ENCODE measurements at regions not wholly inside any gene's neighbourhood (a gene's known extent, or its start where the extent isn't known, plus 50 kb on each side); places are given as distances from the start of the nearest gene placed in this dataset.
A peak's percentile ranks its signal among the peaks of the same experiment; 100 is the strongest.

DNA sequence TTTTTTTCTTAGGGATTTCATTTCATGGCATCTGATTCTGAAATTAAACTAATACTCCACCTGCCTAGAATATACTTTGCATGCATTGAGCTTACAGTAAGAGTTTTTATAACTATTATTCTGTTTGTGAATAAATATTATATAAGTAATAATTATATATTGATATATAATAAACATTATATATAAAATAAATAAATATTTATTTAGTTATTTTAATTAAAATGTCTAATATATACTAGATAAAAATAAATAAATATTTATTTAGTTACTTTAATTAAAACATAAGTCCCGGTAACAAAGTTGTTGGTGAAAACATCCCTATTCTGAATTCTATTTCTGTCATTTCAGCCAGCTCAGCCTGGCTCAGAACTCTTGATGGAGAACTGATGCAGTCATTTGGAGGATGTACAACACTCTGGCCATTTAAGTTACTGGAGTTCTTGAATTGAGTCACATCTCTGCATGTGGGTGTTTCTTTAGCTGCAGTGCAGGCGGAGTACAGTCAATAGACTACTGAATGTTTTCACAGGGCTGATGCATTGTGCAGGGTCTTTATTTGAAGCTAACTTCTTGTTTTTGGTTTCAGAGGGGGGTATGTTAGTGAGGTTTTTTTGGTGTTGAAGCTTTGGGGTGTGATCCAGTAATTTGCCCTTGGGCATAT lies 508.9 kb upstream of the ADGRB3 start:
- H3K18ac ChIP-seq (ENCODE audit: extremely low read depth, low read length), result no peak overlapping the region
- no peak overlapping the region for H3K27ac ChIP-seq (ENCODE audit: low read depth, low read length)
- TF ChIP-seq YY1 (IDR thresholded peaks at IDR 0.05; ENCODE audit: low read depth, low read length), result no peak
- no peak for TF ChIP-seq BACH1 (IDR thresholded peaks at IDR 0.05; ENCODE audit: low read length)
- no peak for TF ChIP-seq TAF1 (IDR thresholded peaks at IDR 0.05; ENCODE audit: low read depth, low read length)
- TF ChIP-seq SP1 (IDR thresholded peaks at IDR 0.05; ENCODE audit: low read depth, low read length), result no peak
- TF ChIP-seq SAP30 (IDR thresholded peaks at IDR 0.05; ENCODE audit: insufficient read depth, insufficient replicate concordance, low read length), result no peak
- no peak for TF ChIP-seq SRF (IDR thresholded peaks at IDR 0.05; ENCODE audit: low read depth, low read length)
- TF ChIP-seq RXRA (IDR thresholded peaks at IDR 0.05; ENCODE audit: insufficient read depth, low read depth, low read length), result no peak
- no peak for TF ChIP-seq RBBP5 (IDR thresholded peaks at IDR 0.05; ENCODE audit: borderline replicate concordance, low read depth, low read length)
- TF ChIP-seq PHF8 (conservative IDR thresholded peaks at IDR 0.05; ENCODE audit: low read depth, low read length), result no peak
- no peak for TF ChIP-seq SIRT6 (IDR thresholded peaks at IDR 0.05; ENCODE audit: low read length)
- no peak for TF ChIP-seq SP2 (IDR thresholded peaks at IDR 0.05; ENCODE audit: low read length)
- no peak for TF ChIP-seq HDAC2 (IDR thresholded peaks at IDR 0.05; ENCODE audit: borderline replicate concordance in 1 of 2, low read depth in 2 of 2, low read length in 2 of 2)
- no peak for TF ChIP-seq RFX5 (IDR thresholded peaks at IDR 0.05; ENCODE audit: borderline replicate concordance, low read depth, low read length)
- no peak for TF ChIP-seq CBX5 (IDR thresholded peaks at IDR 0.05; ENCODE audit: low read depth, low read length)

More for the DNA sequence above, 508.9 kb upstream of the ADGRB3 start:
- Histone ChIP-seq H3K4me3 (ENCODE audit: extremely low read depth in 1 of 4, insufficient read depth in 2 of 4, low read depth in 3 of 4, low read length in 4 of 4) (no peak overlapping the region), H3K14ac (ENCODE audit: insufficient read length) (no peak overlapping the region), H2AFZ (ENCODE audit: low read length) (peak overlapping the region; percentile 29; the same call in 1 of the 2 replicates), H4K8ac (ENCODE audit: extremely low read depth, insufficient read depth, low read length) (no peak overlapping the region), H3K79me2 (ENCODE audit: control insufficient read depth in 1 of 2, insufficient read depth in 2 of 2, low read length in 2 of 2) (no peaks in the 10 kb centered on the region), H2BK120ac (replicated peaks; ENCODE audit: low read depth, low read length) (no peak overlapping the region), H4K20me1 (replicated peaks in 1 of 2; ENCODE audit: control insufficient read depth in 1 of 2, insufficient read depth in 2 of 2, low read length in 2 of 2) (no peaks in the 10 kb centered on the region), H3K4ac (replicated peaks; ENCODE audit: insufficient read length, low read depth, low read length) (no peak overlapping the region), H3K23me2 (ENCODE audit: low read depth, low read length) (no peaks in the 10 kb centered on the region), H3K23ac (ENCODE audit: insufficient read length) (no peak overlapping the region), H3K9me3 (ENCODE audit: insufficient read depth in 2 of 2, low read depth in 1 of 2, low read length in 1 of 2) (peaks cover 18% of the 10 kb centered on the region in 2 experiments), H3K79me1 (ENCODE audit: low read depth, low read length) (no peaks in the 10 kb centered on the region), H3K56ac (replicated peaks; ENCODE audit: insufficient read length, low read depth, low read length) (no peak overlapping the region), H4K5ac (ENCODE audit: insufficient read length, low read depth, low read length) (no peak overlapping the region), H3K9ac (replicated peaks in 1 of 4; ENCODE audit: extremely low read depth in 1 of 4, low read depth in 3 of 4, low read length in 3 of 4) (no peak overlapping the region), H3K4me1 (replicated peaks in 1 of 4; ENCODE audit: control insufficient read depth in 3 of 4, insufficient read depth in 4 of 4, low read length in 3 of 4) (no peaks in the 10 kb centered on the region), H2AK5ac (ENCODE audit: low read depth, low read length) (no peak overlapping the region), H3K27me3 (replicated peaks in 1 of 4; ENCODE audit: control insufficient read depth in 3 of 4, extremely low read depth in 1 of 4, insufficient read depth in 3 of 4, low read length in 3 of 4) (peaks cover 0 to 1% (median 0%) of the 10 kb centered on the region in 4 experiments; a peak in 1 of 7 replicates), H2BK20ac (ENCODE audit: low read length) (no peak overlapping the region), H2BK5ac (ENCODE audit: low read depth, low read length) (no peak overlapping the region), H4K91ac (replicated peaks; ENCODE audit: insufficient read length, low read length) (no peak overlapping the region), H2BK15ac (ENCODE audit: low read length) (no peak overlapping the region), H2BK12ac (ENCODE audit: low read depth, low read length) (no peak overlapping the region), H3K4me2 (ENCODE audit: insufficient read depth in 1 of 2, low read depth in 2 of 2, low read length in 2 of 2) (no peak overlapping the region), H3K36me3 (ENCODE audit: control insufficient read depth in 2 of 4, insufficient read depth in 4 of 4, low read length in 3 of 4) (no peaks in the 10 kb centered on the region; a peak in 2 of 8 replicates)
- 98% methylated on average over 2 of the region's 2 CpGs; no CpG with 5 or more reads in 1 of the 2 experiments for WGBS, 2 experiments (ENCODE audit: extremely low coverage in 1 of 2, insufficient coverage in 1 of 2, insufficient read length in 1 of 2, insufficient replicate concordance in 2 of 2, low coverage in 1 of 2, low lambda C conversion rate in 2 of 2, missing lambda C conversion rate in 1 of 2)
- POLR2A ChIA-PET (ENCODE audit: partially characterized antibody), result no interaction called here
- CTCF ChIA-PET (ENCODE audit: partially characterized antibody), result interaction anchor here (1.9 kb wide), 1 partner anchor 18 kb away, joined by 4 read pairs; no protein-coding TSS in a partner anchor
- FAIRE-seq, result no peak
- DNase-seq (ENCODE audit: low read depth in 1 of 2, low spot score in 2 of 2), result no peak

All from H1 (cell line).